NCI-H748 (cell line): ENCODE measurements at regions not wholly inside any gene's neighbourhood (a gene's known extent, or its start where the extent isn't known, plus 50 kb on each side); places are given as distances from the start of the nearest gene placed in this dataset.

ENCODE experiments used
- DNase-seq: peaks from one replicate; lab custom pipeline; 2025; ENCODE audit not compliant: unreplicated experiment; lab: John Stamatoyannopoulos, UW

DNA sequence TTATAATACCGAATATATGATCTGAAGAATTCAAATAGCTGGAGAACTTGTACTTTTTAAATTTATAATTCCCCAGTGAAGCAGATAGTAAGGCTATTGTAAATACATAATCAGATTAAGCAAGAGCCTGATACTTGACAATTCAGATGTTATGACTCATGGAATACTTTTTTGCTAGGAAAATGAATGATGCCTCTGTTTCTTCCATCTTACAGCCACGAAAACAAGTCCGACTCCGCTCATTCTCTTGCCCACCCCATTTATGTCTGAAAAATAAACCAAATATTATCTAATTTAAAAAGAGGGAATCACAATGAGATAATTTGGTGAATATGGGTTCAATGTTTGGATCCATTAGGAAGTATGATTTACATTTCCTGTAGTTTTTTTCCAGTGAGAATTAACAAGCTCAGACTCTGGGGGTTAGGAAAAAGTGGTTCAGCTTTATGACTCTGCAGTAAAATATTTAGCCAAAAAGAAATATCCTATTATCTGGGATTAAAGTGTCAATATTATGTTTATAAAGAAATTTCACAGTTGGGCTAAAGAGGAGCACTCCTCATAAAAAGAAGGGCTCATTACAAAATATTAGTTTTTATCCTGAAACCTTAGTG is 50.4 kb upstream of the DAB1 start:
- no peak for DNase-seq
